ENCODE measurements at regions not wholly inside any gene's neighbourhood (a gene's known extent, or its start where the extent isn't known, plus 50 kb on each side); places are given as distances from the start of the nearest gene placed in this dataset.
A peak's percentile ranks its signal among the peaks of the same experiment; 100 is the strongest.

DNA sequence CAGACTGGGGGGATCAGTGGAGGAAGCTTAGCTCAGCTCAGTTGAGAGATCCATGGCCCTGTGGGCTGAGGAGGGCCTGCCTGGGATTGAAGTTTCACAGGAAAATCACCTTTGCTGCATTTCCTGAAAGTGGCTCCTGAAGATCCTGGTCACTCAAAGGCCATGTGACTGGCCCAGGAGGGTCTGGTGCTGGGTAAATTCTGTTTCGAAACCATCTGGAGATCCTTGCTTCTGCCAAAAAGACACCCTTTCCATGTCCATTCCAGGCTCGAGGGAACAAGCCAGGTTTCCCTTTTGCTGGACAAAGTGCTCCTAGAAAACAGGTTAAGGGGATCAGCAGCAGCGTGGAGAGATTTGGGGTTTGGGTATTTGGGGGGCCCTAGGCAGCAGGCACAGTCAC is 293.3 kb downstream of the ZNF536 start:
- intact Hi-C loops (cut with DNase I): no loop called here
- H3K9me3 ChIP-seq: no peaks in the 10 kb centered on the region
- no peaks in the 10 kb centered on the region for H3K36me3 ChIP-seq
- no peaks in the 10 kb centered on the region for H3K4me1 ChIP-seq
- no peak overlapping the region for H3K4me3 ChIP-seq
- no peaks in the 10 kb centered on the region for H3K27me3 ChIP-seq
- H3K27ac ChIP-seq: no peak overlapping the region
- DNase-seq (ENCODE audit: low spot score in 2 of 2): peak in 1 of 2 donors; percentile 33
- TF ChIP-seq, protein P1, sequence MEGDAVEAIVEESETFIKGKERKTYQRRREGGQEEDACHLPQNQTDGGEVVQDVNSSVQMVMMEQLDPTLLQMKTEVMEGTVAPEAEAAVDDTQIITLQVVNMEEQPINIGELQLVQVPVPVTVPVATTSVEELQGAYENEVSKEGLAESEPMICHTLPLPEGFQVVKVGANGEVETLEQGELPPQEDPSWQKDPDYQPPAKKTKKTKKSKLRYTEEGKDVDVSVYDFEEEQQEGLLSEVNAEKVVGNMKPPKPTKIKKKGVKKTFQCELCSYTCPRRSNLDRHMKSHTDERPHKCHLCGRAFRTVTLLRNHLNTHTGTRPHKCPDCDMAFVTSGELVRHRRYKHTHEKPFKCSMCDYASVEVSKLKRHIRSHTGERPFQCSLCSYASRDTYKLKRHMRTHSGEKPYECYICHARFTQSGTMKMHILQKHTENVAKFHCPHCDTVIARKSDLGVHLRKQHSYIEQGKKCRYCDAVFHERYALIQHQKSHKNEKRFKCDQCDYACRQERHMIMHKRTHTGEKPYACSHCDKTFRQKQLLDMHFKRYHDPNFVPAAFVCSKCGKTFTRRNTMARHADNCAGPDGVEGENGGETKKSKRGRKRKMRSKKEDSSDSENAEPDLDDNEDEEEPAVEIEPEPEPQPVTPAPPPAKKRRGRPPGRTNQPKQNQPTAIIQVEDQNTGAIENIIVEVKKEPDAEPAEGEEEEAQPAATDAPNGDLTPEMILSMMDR (IDR thresholded peaks at IDR 0.05): no peak

DNA sequence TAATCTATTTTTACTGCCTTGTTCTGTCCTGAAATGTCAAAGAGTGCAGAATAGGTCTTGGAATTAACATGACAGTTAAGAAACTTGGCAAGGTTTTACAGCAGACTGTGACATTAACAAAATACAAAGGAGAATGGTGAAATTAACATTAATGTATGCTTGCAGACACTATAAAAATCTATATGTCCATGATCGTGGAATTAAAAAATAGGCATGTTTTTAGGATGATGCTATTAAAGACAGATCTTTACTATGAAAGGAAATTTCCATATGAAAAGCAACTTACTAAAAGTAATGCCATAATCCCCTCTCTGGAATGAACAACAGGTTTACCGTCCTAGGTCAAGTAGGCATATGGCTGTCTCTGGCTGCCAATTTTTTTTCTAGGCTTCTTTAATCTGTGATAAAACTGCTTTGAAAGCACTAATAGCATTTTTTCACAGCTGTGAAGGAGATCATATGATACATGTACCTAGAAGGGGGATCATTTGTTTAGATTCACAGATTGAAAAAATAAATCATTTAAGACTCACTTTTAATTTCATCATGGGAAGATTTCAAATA is 291.5 kb downstream of the ZNF536 start:
- intact Hi-C loops (cut with DNase I): no loop called here
- Histone ChIP-seq H3K4me3 (no peak overlapping the region), H3K36me3 (no peaks in the 10 kb centered on the region), H3K4me1 (no peaks in the 10 kb centered on the region), H3K27me3 (no peaks in the 10 kb centered on the region), H3K9me3 (no peaks in the 10 kb centered on the region), H3K27ac (no peak overlapping the region)
- DNase-seq (ENCODE audit: low spot score in 2 of 2): no peak
- TF ChIP-seq, protein P1 (IDR thresholded peaks at IDR 0.05): no peak

DNA sequence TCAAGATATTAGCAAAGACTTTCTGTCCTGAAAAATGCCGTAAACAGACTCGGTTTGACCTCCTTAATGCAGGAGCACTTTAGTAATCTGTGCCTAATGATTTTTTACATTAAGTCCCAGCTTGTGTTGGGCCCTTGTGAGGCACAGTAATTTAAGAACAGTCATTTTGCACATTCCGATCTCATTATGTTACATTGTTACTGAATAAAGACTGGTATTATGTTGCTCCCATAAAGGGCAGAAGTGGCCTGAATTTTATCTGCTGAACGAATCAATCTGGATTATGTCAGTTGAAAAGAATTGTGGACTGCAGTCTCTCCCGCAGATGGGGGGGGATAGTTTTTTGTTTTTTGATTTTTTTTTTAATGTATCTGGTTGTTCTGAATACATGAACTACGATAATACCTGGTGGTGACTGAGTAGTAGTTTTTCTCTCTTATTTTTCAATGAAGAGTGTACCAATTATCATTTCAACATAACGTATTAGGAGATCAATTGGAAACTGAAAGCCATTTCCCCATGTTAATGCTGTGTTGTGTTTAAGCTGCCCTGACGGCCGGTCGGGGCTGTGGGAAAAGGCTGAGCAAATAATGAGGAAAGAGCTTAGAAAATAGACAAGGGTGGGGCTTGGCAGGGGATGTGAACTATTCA is 290.2 kb downstream of the ZNF536 start:
- TF ChIP-seq, protein P1 (IDR thresholded peaks at IDR 0.05): no peak

DNA sequence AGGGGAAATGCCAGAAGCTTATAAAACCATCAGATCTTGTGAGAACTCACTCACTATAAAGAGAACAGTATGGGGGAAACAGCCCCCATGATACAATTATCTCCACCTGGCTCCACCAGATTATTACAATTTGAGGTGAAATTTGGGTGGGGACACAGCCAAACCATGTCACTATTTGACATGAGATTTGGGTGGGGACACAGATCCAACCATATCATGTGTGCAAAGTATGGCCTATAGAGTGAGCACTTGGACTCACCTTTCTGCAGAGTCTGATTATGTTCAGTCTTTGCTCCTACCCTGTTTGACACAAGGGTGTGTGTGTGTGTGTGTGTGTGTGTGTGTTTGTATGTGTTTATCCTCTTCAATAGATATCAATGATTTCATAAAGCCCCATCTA is 287.5 kb downstream of the ZNF536 start:
- no peak overlapping the region for H3K27ac ChIP-seq
- H3K4me3 ChIP-seq: no peak overlapping the region
- no peaks in the 10 kb centered on the region for H3K4me1 ChIP-seq
- no peaks in the 10 kb centered on the region for H3K9me3 ChIP-seq
- TF ChIP-seq, protein P1 (IDR thresholded peaks at IDR 0.05): no peak
- DNase-seq (ENCODE audit: low spot score in 2 of 2): no peak
- intact Hi-C loops (cut with DNase I): no loop called here
- no peaks in the 10 kb centered on the region for H3K27me3 ChIP-seq
- H3K36me3 ChIP-seq: no peaks in the 10 kb centered on the region

More for the DNA sequence above, 290.2 kb downstream of the ZNF536 start:
- DNase-seq (ENCODE audit: low spot score in 2 of 2): peak in 1 of 2 donors; percentile 12
- intact Hi-C loops (cut with DNase I): no loop called here
- Histone ChIP-seq H3K27ac (no peak overlapping the region), H3K4me1 (no peaks in the 10 kb centered on the region), H3K27me3 (no peaks in the 10 kb centered on the region), H3K9me3 (no peaks in the 10 kb centered on the region), H3K4me3 (peak overlapping the region in 1 of 2 donors; percentile 16), H3K36me3 (no peaks in the 10 kb centered on the region)

DNA sequence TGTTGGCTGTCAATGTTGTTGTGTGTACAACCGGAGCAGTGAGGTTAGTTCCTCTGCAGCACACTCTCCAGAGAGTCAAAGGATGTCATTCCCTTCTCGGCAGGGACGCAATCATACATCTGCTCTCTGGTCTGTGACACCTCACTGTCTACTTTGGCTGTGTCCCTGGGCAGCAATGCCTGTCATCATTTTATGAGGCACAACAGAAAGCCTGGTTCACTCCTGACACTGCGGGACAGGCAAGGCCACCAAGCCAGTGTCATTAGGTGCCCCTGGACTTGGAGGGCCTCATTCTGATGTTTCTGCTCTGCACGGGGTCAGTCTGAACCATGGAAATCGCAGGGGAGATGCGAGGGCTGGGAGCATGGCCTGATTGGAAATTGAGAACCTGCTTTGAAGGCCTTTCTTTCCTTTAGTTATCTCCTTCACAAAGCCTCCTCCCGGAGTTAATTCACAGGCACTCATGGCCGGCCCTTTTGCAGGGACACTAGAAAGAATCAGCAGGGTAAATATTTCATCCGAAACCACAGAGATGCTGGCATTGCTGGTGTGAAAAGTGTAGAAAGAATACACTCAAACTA is 284.4 kb downstream of the ZNF536 start:
- intact Hi-C loops (cut with DNase I): no loop called here
- TF ChIP-seq, protein P1 (IDR thresholded peaks at IDR 0.05): no peak
- Histone ChIP-seq H3K27ac (no peak overlapping the region), H3K9me3 (no peaks in the 10 kb centered on the region), H3K4me3 (no peak overlapping the region), H3K27me3 (no peaks in the 10 kb centered on the region), H3K4me1 (no peaks in the 10 kb centered on the region), H3K36me3 (no peaks in the 10 kb centered on the region)
- peak in 1 of 2 donors; percentile 31 for DNase-seq (ENCODE audit: low spot score in 2 of 2)

Measured in ascending aorta (tissue), 2 donors.